ENCODE measurements at regions not wholly inside any gene's neighbourhood (a gene's known extent, or its start where the extent isn't known, plus 50 kb on each side); places are given as distances from the start of the nearest gene placed in this dataset.

- no peak overlapping the region for H3K14ac ChIP-seq (ENCODE audit: low read length)
- no peaks in the 10 kb centered on the region for H3K79me1 ChIP-seq (ENCODE audit: low read length)
- H4K12ac ChIP-seq (ENCODE audit: low read depth, low read length) = no peak overlapping the region
- no peak overlapping the region for H2BK12ac ChIP-seq (ENCODE audit: low read length)
- no peak overlapping the region for H3K4ac ChIP-seq (ENCODE audit: low read depth, low read length)
- H3K79me2 ChIP-seq (ENCODE audit: control insufficient read depth, insufficient read depth, low read length, poor library complexity) = no peaks in the 10 kb centered on the region
- H3K9me3 ChIP-seq (ENCODE audit: insufficient read depth, low read depth, low read length) = no peaks in the 10 kb centered on the region
- no peak overlapping the region for H3K23ac ChIP-seq (ENCODE audit: low read length)
- no peaks in the 10 kb centered on the region for H3K4me1 ChIP-seq (ENCODE audit: control insufficient read depth in 1 of 2, insufficient read depth in 2 of 2, low read length in 2 of 2)
- no peak overlapping the region for H3K18ac ChIP-seq (ENCODE audit: low read length)
- DNase-seq = no peak
- no peaks in the 10 kb centered on the region for H3K36me3 ChIP-seq (ENCODE audit: control insufficient read depth in 1 of 2, insufficient read depth in 2 of 2, low read length in 2 of 2)
- no peaks in the 10 kb centered on the region for H3K27me3 ChIP-seq (ENCODE audit: insufficient read depth, low read length)
- no peak overlapping the region for H3K4me2 ChIP-seq (ENCODE audit: low read length)
- no peak overlapping the region for H2BK5ac ChIP-seq (ENCODE audit: low read depth, low read length, poor library complexity)
- WGBS (ENCODE audit: extremely low coverage, insufficient coverage, insufficient read length) = no CpG with 5 or more reads among the region's 5 CpGs
- no peak overlapping the region for H4K91ac ChIP-seq (ENCODE audit: low read depth, low read length)
- H3K9ac ChIP-seq (ENCODE audit: low read length) = no peak overlapping the region
- H3K4me3 ChIP-seq (ENCODE audit: low read depth, low read length) = no peak overlapping the region
- no peak overlapping the region for H2BK120ac ChIP-seq (ENCODE audit: insufficient read depth, low read length, poor library complexity)
- no peak overlapping the region for H3K27ac ChIP-seq (ENCODE audit: low read depth, low read length)
- no peak overlapping the region for H4K8ac ChIP-seq (ENCODE audit: low read depth, low read length)
- no peak overlapping the region for H2AK5ac ChIP-seq (ENCODE audit: low read length)
- H2AFZ ChIP-seq (ENCODE audit: insufficient read depth, low read length, poor library complexity) = no peak overlapping the region
Observed at GRCh38 chr5:31008231-31008630, 185.3 kb upstream of the CDH6 start.

DNA sequence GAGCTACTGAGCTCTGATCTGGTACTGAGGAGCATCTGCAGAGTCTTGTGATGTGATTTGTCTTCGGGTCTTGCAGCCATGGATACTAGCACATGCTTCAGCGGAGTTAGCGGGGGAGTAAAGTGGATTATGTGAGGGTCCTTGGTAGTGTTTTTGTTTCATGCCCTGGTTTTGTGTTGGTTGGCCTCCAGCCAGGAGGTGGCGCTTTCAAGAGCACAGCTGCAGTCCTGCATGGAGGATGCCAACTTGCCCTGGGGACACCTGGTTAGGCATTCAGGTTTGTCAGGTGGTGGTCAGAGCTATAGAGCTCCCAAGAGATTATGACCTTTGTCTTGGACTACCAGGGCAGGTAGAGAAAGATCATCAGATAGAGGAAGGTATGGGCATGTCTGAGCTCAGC, 185.8 kb upstream of the CDH6 start:
- Histone ChIP-seq H3K9ac (ENCODE audit: low read length) (no peak overlapping the region), H3K4me2 (ENCODE audit: low read length) (no peak overlapping the region), H2BK5ac (ENCODE audit: low read depth, low read length, poor library complexity) (no peak overlapping the region), H3K4ac (ENCODE audit: low read depth, low read length) (no peak overlapping the region), H3K9me3 (ENCODE audit: insufficient read depth, low read depth, low read length) (no peaks in the 10 kb centered on the region), H3K14ac (ENCODE audit: low read length) (no peak overlapping the region), H2AK5ac (ENCODE audit: low read length) (no peak overlapping the region), H3K4me3 (ENCODE audit: low read depth, low read length) (no peak overlapping the region), H2BK120ac (ENCODE audit: insufficient read depth, low read length, poor library complexity) (no peak overlapping the region), H3K36me3 (ENCODE audit: control insufficient read depth in 1 of 2, insufficient read depth in 2 of 2, low read length in 2 of 2) (no peaks in the 10 kb centered on the region), H3K18ac (ENCODE audit: low read length) (no peak overlapping the region), H3K4me1 (ENCODE audit: control insufficient read depth in 1 of 2, insufficient read depth in 2 of 2, low read length in 2 of 2) (no peaks in the 10 kb centered on the region), H3K79me2 (ENCODE audit: control insufficient read depth, insufficient read depth, low read length, poor library complexity) (no peaks in the 10 kb centered on the region), H4K91ac (ENCODE audit: low read depth, low read length) (no peak overlapping the region), H4K12ac (ENCODE audit: low read depth, low read length) (no peak overlapping the region), H3K79me1 (ENCODE audit: low read length) (no peaks in the 10 kb centered on the region), H3K27ac (ENCODE audit: low read depth, low read length) (no peak overlapping the region), H3K27me3 (ENCODE audit: insufficient read depth, low read length) (no peaks in the 10 kb centered on the region), H4K8ac (ENCODE audit: low read depth, low read length) (no peak overlapping the region), H3K23ac (ENCODE audit: low read length) (no peak overlapping the region), H2AFZ (ENCODE audit: insufficient read depth, low read length, poor library complexity) (no peak overlapping the region), H2BK12ac (ENCODE audit: low read length) (no peak overlapping the region)
- DNase-seq = no peak
- no CpG with 5 or more reads among the region's 4 CpGs for WGBS (ENCODE audit: extremely low coverage, insufficient coverage, insufficient read length)

- no peak overlapping the region for H2AFZ ChIP-seq (ENCODE audit: insufficient read depth, low read length, poor library complexity)
- H3K14ac ChIP-seq (ENCODE audit: low read length) = no peak overlapping the region
- H3K36me3 ChIP-seq (ENCODE audit: control insufficient read depth in 1 of 2, insufficient read depth in 2 of 2, low read length in 2 of 2) = no peaks in the 10 kb centered on the region
- H3K4me2 ChIP-seq (ENCODE audit: low read length) = no peak overlapping the region
- H3K4me1 ChIP-seq (ENCODE audit: control insufficient read depth in 1 of 2, insufficient read depth in 2 of 2, low read length in 2 of 2) = no peaks in the 10 kb centered on the region
- no peak overlapping the region for H2BK5ac ChIP-seq (ENCODE audit: low read depth, low read length, poor library complexity)
- no peak overlapping the region for H2AK5ac ChIP-seq (ENCODE audit: low read length)
- no CpG with 5 or more reads among the region's 3 CpGs for WGBS (ENCODE audit: extremely low coverage, insufficient coverage, insufficient read length)
- no peak overlapping the region for H3K4me3 ChIP-seq (ENCODE audit: low read depth, low read length)
- no peak overlapping the region for H2BK120ac ChIP-seq (ENCODE audit: insufficient read depth, low read length, poor library complexity)
- H4K12ac ChIP-seq (ENCODE audit: low read depth, low read length) = no peak overlapping the region
- no peak overlapping the region for H2BK12ac ChIP-seq (ENCODE audit: low read length)
- H3K27ac ChIP-seq (ENCODE audit: low read depth, low read length) = no peak overlapping the region
- H3K23ac ChIP-seq (ENCODE audit: low read length) = no peak overlapping the region
- no peak overlapping the region for H3K18ac ChIP-seq (ENCODE audit: low read length)
- no peak for DNase-seq
- no peaks in the 10 kb centered on the region for H3K79me2 ChIP-seq (ENCODE audit: control insufficient read depth, insufficient read depth, low read length, poor library complexity)
- no peak overlapping the region for H4K8ac ChIP-seq (ENCODE audit: low read depth, low read length)
- no peaks in the 10 kb centered on the region for H3K79me1 ChIP-seq (ENCODE audit: low read length)
- no peaks in the 10 kb centered on the region for H3K9me3 ChIP-seq (ENCODE audit: insufficient read depth, low read depth, low read length)
- H3K9ac ChIP-seq (ENCODE audit: low read length) = no peak overlapping the region
- no peaks in the 10 kb centered on the region for H3K27me3 ChIP-seq (ENCODE audit: insufficient read depth, low read length)
- H4K91ac ChIP-seq (ENCODE audit: low read depth, low read length) = no peak overlapping the region
- H3K4ac ChIP-seq (ENCODE audit: low read depth, low read length) = no peak overlapping the region
Observed at GRCh38 chr5:31000287-31000686, 193.2 kb upstream of the CDH6 start.

- no peak overlapping the region for H4K8ac ChIP-seq (ENCODE audit: low read depth, low read length)
- no peak overlapping the region for H3K4ac ChIP-seq (ENCODE audit: low read depth, low read length)
- H2BK5ac ChIP-seq (ENCODE audit: low read depth, low read length, poor library complexity) = no peak overlapping the region
- H3K27me3 ChIP-seq (ENCODE audit: insufficient read depth, low read length) = no peaks in the 10 kb centered on the region
- no peaks in the 10 kb centered on the region for H3K79me1 ChIP-seq (ENCODE audit: low read length)
- H2BK12ac ChIP-seq (ENCODE audit: low read length) = no peak overlapping the region
- H3K9ac ChIP-seq (ENCODE audit: low read length) = no peak overlapping the region
- no peak overlapping the region for H4K91ac ChIP-seq (ENCODE audit: low read depth, low read length)
- no peaks in the 10 kb centered on the region for H3K4me1 ChIP-seq (ENCODE audit: control insufficient read depth in 1 of 2, insufficient read depth in 2 of 2, low read length in 2 of 2)
- no peak overlapping the region for H2AFZ ChIP-seq (ENCODE audit: insufficient read depth, low read length, poor library complexity)
- WGBS (ENCODE audit: extremely low coverage, insufficient coverage, insufficient read length) = no CpG with 5 or more reads among the region's 1 CpG
- H3K14ac ChIP-seq (ENCODE audit: low read length) = no peak overlapping the region
- H3K23ac ChIP-seq (ENCODE audit: low read length) = no peak overlapping the region
- DNase-seq = no peak
- no peak overlapping the region for H2AK5ac ChIP-seq (ENCODE audit: low read length)
- H3K9me3 ChIP-seq (ENCODE audit: insufficient read depth, low read depth, low read length) = no peaks in the 10 kb centered on the region
- no peak overlapping the region for H4K12ac ChIP-seq (ENCODE audit: low read depth, low read length)
- no peak overlapping the region for H3K4me2 ChIP-seq (ENCODE audit: low read length)
- H2BK120ac ChIP-seq (ENCODE audit: insufficient read depth, low read length, poor library complexity) = no peak overlapping the region
- no peak overlapping the region for H3K4me3 ChIP-seq (ENCODE audit: low read depth, low read length)
- no peaks in the 10 kb centered on the region for H3K79me2 ChIP-seq (ENCODE audit: control insufficient read depth, insufficient read depth, low read length, poor library complexity)
- H3K36me3 ChIP-seq (ENCODE audit: control insufficient read depth in 1 of 2, insufficient read depth in 2 of 2, low read length in 2 of 2) = no peaks in the 10 kb centered on the region
- no peak overlapping the region for H3K27ac ChIP-seq (ENCODE audit: low read depth, low read length)
- H3K18ac ChIP-seq (ENCODE audit: low read length) = no peak overlapping the region
Observed at GRCh38 chr5:30997681-30998080, 195.8 kb upstream of the CDH6 start.
